ENCODE measurements at regions not wholly inside any gene's neighbourhood (a gene's known extent, or its start where the extent isn't known, plus 50 kb on each side); places are given as distances from the start of the nearest gene placed in this dataset.
"Not testable (repeated sequence)": the region's sequence is repeated elsewhere in the genome, so short reads cannot be mapped to it uniquely, and the experiment has no call there.

DNA sequence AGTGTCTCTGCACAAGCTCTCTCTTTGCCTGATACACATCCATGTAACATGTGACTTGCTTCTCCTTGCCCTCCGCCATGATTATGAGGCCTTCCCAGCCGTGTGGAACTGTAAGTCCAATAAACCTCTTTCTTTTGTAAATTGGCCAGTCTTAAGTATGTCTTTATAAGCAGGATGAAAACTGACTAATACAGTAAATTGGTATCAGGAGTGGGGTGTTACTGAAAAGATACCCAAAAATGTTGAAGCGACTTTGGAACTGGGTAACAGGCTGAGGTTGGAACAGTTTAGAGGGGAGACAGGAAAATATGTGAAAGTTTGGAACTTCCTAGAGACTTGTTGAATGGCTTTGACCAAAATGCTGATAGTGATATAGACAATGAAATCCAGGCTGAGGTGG is 346.9 kb downstream of the ZNF248 start:
- TF ChIP-seq, protein P1, sequence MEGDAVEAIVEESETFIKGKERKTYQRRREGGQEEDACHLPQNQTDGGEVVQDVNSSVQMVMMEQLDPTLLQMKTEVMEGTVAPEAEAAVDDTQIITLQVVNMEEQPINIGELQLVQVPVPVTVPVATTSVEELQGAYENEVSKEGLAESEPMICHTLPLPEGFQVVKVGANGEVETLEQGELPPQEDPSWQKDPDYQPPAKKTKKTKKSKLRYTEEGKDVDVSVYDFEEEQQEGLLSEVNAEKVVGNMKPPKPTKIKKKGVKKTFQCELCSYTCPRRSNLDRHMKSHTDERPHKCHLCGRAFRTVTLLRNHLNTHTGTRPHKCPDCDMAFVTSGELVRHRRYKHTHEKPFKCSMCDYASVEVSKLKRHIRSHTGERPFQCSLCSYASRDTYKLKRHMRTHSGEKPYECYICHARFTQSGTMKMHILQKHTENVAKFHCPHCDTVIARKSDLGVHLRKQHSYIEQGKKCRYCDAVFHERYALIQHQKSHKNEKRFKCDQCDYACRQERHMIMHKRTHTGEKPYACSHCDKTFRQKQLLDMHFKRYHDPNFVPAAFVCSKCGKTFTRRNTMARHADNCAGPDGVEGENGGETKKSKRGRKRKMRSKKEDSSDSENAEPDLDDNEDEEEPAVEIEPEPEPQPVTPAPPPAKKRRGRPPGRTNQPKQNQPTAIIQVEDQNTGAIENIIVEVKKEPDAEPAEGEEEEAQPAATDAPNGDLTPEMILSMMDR (conservative IDR thresholded peaks at IDR 0.05; ENCODE audit: low read length), result not testable (repeated sequence)
- not testable (repeated sequence) for TF ChIP-seq EZH2phosphoT487 (IDR thresholded peaks at IDR 0.05; ENCODE audit: borderline replicate concordance)

All from Loucy (cell line).